ENCODE measurements at regions not wholly inside any gene's neighbourhood (a gene's known extent, or its start where the extent isn't known, plus 50 kb on each side); places are given as distances from the start of the nearest gene placed in this dataset.
"Not testable (repeated sequence)": the region's sequence is repeated elsewhere in the genome, so short reads cannot be mapped to it uniquely, and the experiment has no call there.

DNA sequence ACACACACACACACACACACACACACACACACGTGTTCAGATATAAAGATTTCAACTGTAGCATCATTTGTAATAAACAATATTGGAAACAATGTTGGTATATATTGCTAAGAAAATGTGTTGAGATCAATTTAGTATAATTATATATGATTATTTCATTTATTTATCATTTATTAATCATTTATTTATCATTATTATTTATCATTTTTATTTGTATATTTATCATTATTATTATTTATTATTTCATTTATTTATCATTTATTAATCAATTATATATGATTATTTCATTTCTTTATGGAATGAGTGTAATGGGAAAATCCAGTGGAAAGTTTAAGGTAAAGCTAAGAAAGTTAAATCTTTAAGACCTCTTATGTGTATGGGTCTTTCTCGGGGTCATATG is 1223.4 kb upstream of the PCDH10 start:
- TF ChIP-seq EZH2 (IDR thresholded peaks at IDR 0.05); POLR2AphosphoS5 (IDR thresholded peaks at IDR 0.05; ENCODE audit: borderline replicate concordance, low read depth, low read length); FOXP2 (optimal IDR thresholded peaks at IDR 0.05; ENCODE audit: control extremely low read depth, extremely low read length, insufficient read depth): not testable (repeated sequence)
